ENCODE measurements at regions not wholly inside any gene's neighbourhood (a gene's known extent, or its start where the extent isn't known, plus 50 kb on each side); places are given as distances from the start of the nearest gene placed in this dataset.

- no peak for DNase-seq
These were observed 1124.9 kb upstream of the ZEB2 start for GRCh38 chr2:145644820-145645302.

GRCh38 chr2:145638675-145639074, 1118.8 kb upstream of the ZEB2 start:
- DNase-seq: no peak

- no peak for DNase-seq
These were observed 1115.9 kb upstream of the ZEB2 start for GRCh38 chr2:145635706-145636427.

- DNase-seq: no peak
These were observed 1111.6 kb upstream of the ZEB2 start for GRCh38 chr2:145631561-145631960.

GRCh38 chr2:145626301-145626700, 1106.4 kb upstream of the ZEB2 start:
- DNase-seq: no peak

- DNase-seq: no peak
These were observed 1105.2 kb upstream of the ZEB2 start for GRCh38 chr2:145625111-145625510.

GRCh38 chr2:145623136-145623535, 1103.2 kb upstream of the ZEB2 start:
- no peak for DNase-seq

GRCh38 chr2:145622285-145622684, 1102.4 kb upstream of the ZEB2 start:
- DNase-seq: no peak

- DNase-seq: no peak
These were observed 1098.0 kb upstream of the ZEB2 start for GRCh38 chr2:145617906-145618305.

- no peak for DNase-seq
These were observed 1097.5 kb upstream of the ZEB2 start for GRCh38 chr2:145617420-145617819.

- DNase-seq: no peak
These were observed 1095.7 kb upstream of the ZEB2 start for GRCh38 chr2:145615626-145616025.

- DNase-seq: no peak
These were observed 1090.0 kb upstream of the ZEB2 start for GRCh38 chr2:145609951-145610350.

GRCh38 chr2:145601361-145601925, 1081.5 kb upstream of the ZEB2 start:
- DNase-seq: no peak

- no peak for DNase-seq
These were observed 1080.9 kb upstream of the ZEB2 start for GRCh38 chr2:145600811-145601210.

GRCh38 chr2:145599756-145600155, 1079.8 kb upstream of the ZEB2 start:
- no peak for DNase-seq

- DNase-seq: no peak
These were observed 1078.5 kb upstream of the ZEB2 start for GRCh38 chr2:145598434-145598833.

- no peak for DNase-seq
These were observed 1077.9 kb upstream of the ZEB2 start for GRCh38 chr2:145597809-145598208.

GRCh38 chr2:145597006-145597405, 1077.1 kb upstream of the ZEB2 start:
- DNase-seq: no peak

GRCh38 chr2:145596416-145596815, 1076.5 kb upstream of the ZEB2 start:
- DNase-seq: no peak

GRCh38 chr2:145595296-145595695, 1075.4 kb upstream of the ZEB2 start:
- DNase-seq: no peak

GRCh38 chr2:145593991-145594614, 1074.2 kb upstream of the ZEB2 start:
- DNase-seq: no peak

GRCh38 chr2:145593280-145593679, 1073.4 kb upstream of the ZEB2 start:
- no peak for DNase-seq

- no peak for DNase-seq
These were observed 1072.4 kb upstream of the ZEB2 start for GRCh38 chr2:145592361-145592760.

GRCh38 chr2:145591109-145591809, 1071.3 kb upstream of the ZEB2 start:
- no peak for DNase-seq

All from activated T-cell treated with anti-CD3 and anti-CD28 coated beads, Interleukin-2, amount 50 U/mL, for 1 hour (primary cell).